GM12878 (cell line): ENCODE measurements at regions not wholly inside any gene's neighbourhood (a gene's known extent, or its start where the extent isn't known, plus 50 kb on each side); places are given as distances from the start of the nearest gene placed in this dataset.

Experiments used
- ATAC-seq: fragments of 200-7000 bp; cut with Tn5 transposase; 3 replicates; pipeline ENCODE4 v1.9.1; 2020; ENCODE audit warnings: mild to moderate bottlenecking, moderate library complexity
- BruUV-seq: library from RNA; stranded (reverse); fragments of 400-500 nt; replicated peaks from 2 replicates; lab custom pipeline; 2021; lab: Mats Ljungman, UMichigan
- CTCF ChIA-PET: fragments of 300-600 bp; sonication (Branson Sonifier 250); formaldehyde crosslinking; extraction: SDS; loops from one replicate; lab custom pipeline; 2021; ENCODE audit warnings: inconsistent platforms; lab: Yijun Ruan, JAX
- POLR2A ChIA-PET: fragments of 350-600 bp; formaldehyde crosslinking; extraction: SDS; loops from one replicate; lab custom pipeline; 2021; ENCODE audit warnings: inconsistent platforms; lab: Charles Lee
- RAD21 ChIA-PET: fragments of 300-600 bp; sonication (Branson Sonifier 250); formaldehyde crosslinking; loops from one replicate; lab custom pipeline; 2023; ENCODE audit warnings: antibody characterized with exemption; ENCODE audit not compliant: unreplicated experiment; lab: Charles Lee
- SMC1A ChIA-PET: fragments of 300-600 bp; sonication (Branson Sonifier 250); formaldehyde crosslinking; loops from one replicate; lab custom pipeline; 2023; ENCODE audit not compliant: unreplicated experiment, uncharacterized antibody; lab: Charles Lee
- DNase-seq: peaks from one replicate; pipeline ENCODE4 v3.0.0-alpha.2; 2011; ENCODE audit warnings: low read depth, low spot score
- FAIRE-seq: peaks from 3 replicates; lab custom pipeline; 2011; peaks lifted over from hg19 to GRCh38; lab: Jason Lieb, UNC
- H2AFZ ChIP-seq: 2 replicates; pipeline ENCODE4 v1.6.0; 2011; ENCODE audit warnings: low read depth, low read length, control low read depth; ENCODE audit not compliant: control insufficient read depth
- H3K27ac ChIP-seq: 2 replicates; pipeline ENCODE4 v1.5.1; 2011; ENCODE audit warnings: control low read depth; ENCODE audit not compliant: control insufficient read depth, insufficient read depth
- H3K27me3 ChIP-seq, 2 experiments: replicated peaks in 1 of 2; 2 replicates each; pipeline versions ENCODE4 v1.6.0 to v1.6.1; 2011; ENCODE audit warnings: low read length in 1 of 2; ENCODE audit not compliant: control insufficient read depth in 2 of 2, insufficient read depth in 2 of 2
- H3K36me3 ChIP-seq, 2 experiments: 2 replicates each; pipeline ENCODE4 v1.5.1; 2011; ENCODE audit warnings: low read length in 1 of 2; ENCODE audit not compliant: control insufficient read depth in 2 of 2, insufficient read depth in 2 of 2
- H3K4me1 ChIP-seq: 2 replicates; pipeline ENCODE4 v1.6.1; 2011; ENCODE audit warnings: mild to moderate bottlenecking, low read length, moderate library complexity, mixed read lengths; ENCODE audit not compliant: control insufficient read depth, insufficient read depth
- H3K4me2 ChIP-seq: 2 replicates; pipeline ENCODE4 v1.6.0; 2011; ENCODE audit warnings: control low read depth; ENCODE audit not compliant: control insufficient read depth, insufficient read depth
- H3K4me3 ChIP-seq: fragments of 200-600 bp; sonication (generic); 2 replicates; pipeline ENCODE4 v1.5.1; 2016
- H3K79me2 ChIP-seq: 2 replicates; pipeline ENCODE4 v1.6.0; 2011; ENCODE audit warnings: low read length; ENCODE audit not compliant: control insufficient read depth, insufficient read depth
- H3K9ac ChIP-seq: 2 replicates; pipeline ENCODE4 v1.8.0; 2011; ENCODE audit warnings: low read length, control low read depth, mixed read lengths; ENCODE audit not compliant: control insufficient read depth, insufficient read depth
- H3K9me3 ChIP-seq: replicated peaks from 3 replicates; pipeline ENCODE4 v1.5.1; 2011; ENCODE audit warnings: mild to moderate bottlenecking, low read length; ENCODE audit not compliant: control insufficient read depth, insufficient read depth
- H4K20me1 ChIP-seq: 2 replicates; pipeline ENCODE4 v1.6.0; 2011; ENCODE audit not compliant: control insufficient read depth, insufficient read depth
- CEBPB ChIP-seq, 2 experiments: fragments of 150-350 bp in 1 of 2; IDR thresholded peaks; 2 replicates each; pipeline ENCODE4 v1.6.1; 2012 to 2014; ENCODE audit warnings: low read depth in 2 of 2, low read length in 2 of 2, borderline replicate concordance in 1 of 2, inconsistent platforms in 1 of 2
- DPF2 ChIP-seq: fragments of 450-650 bp; IDR thresholded peaks from 2 replicates; pipeline ENCODE4 v1.6.1; 2017; ENCODE audit warnings: mild to moderate bottlenecking
- MTA2 ChIP-seq: fragments of 450-650 bp; IDR thresholded peaks from 2 replicates; pipeline ENCODE4 v1.6.1; 2016; ENCODE audit warnings: low read depth, mild to moderate bottlenecking, moderate library complexity
- POLR2A ChIP-seq: IDR thresholded peaks from 2 replicates; pipeline ENCODE4 v1.6.1; 2011; ENCODE audit warnings: low read depth, mild to moderate bottlenecking, low read length
- REST ChIP-seq: IDR thresholded peaks from 2 replicates; pipeline ENCODE4 v1.6.1; 2012; ENCODE audit warnings: mild to moderate bottlenecking, low read depth, low read length
- SIX5 ChIP-seq: IDR thresholded peaks from 2 replicates; pipeline ENCODE4 v1.6.1; 2011; ENCODE audit warnings: mild to moderate bottlenecking, low read depth, low read length, moderate library complexity; ENCODE audit not compliant: severe bottlenecking
- ZNF207 ChIP-seq: fragments of 450-650 bp; IDR thresholded peaks from 2 replicates; pipeline ENCODE4 v1.6.1; 2014; ENCODE audit warnings: antibody characterized with exemption, mild to moderate bottlenecking, borderline replicate concordance
- ZNF384 ChIP-seq: IDR thresholded peaks from 2 replicates; pipeline ENCODE4 v1.6.1; 2012; ENCODE audit warnings: low read depth, mild to moderate bottlenecking, low read length, improper control_type of control experiment, borderline replicate concordance
- whole genome bisulfite sequencing: methylation state at CpG from one replicate; pipeline ENCODE4 v1.1.6; 2016; ENCODE audit warnings: low lambda C conversion rate; ENCODE audit not compliant: insufficient replicate concordance, insufficient coverage; ENCODE audit errors: missing lambda C conversion rate; 5-methylcytosine and 5-hydroxymethylcytosine counted together
- in situ Hi-C: fragments of 300-500 bp; cut with MboI; formaldehyde crosslinking; loops from 9 replicates; pipeline ENCODE4 v1.14.3; 2018; ENCODE audit warnings: mixed read lengths
- intact Hi-C: fragments of 100-400 bp; cut with micrococcal nuclease; formaldehyde crosslinking; loops from one replicate; pipeline ENCODE4 v1.14.2; 2022; ENCODE audit not compliant: unreplicated experiment

DNA sequence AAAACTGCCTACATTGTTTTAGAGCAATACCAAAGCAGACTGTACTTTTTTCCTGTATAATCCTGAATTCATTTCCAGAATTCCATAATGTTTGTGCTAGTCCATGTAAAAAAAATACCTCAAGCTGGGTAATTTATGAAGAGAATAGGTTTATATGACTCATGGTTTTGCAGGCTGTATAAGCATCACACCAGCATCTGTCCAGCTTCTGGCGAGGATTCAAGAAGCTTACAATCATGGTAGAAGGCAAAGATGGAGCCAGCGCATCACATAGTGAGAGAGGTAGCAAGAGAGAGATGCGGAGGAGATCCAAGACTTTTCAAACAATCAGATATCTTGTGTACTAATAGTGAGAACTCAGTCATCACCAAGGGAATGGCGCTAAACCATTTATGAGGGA, 280.3 kb upstream of the CDH9 start:
- Histone ChIP-seq H3K36me3 (no peaks in the 10 kb centered on the region), H4K20me1 (no peaks in the 10 kb centered on the region)
- DNase-seq, result no peak
- intact Hi-C loops, result no loop called here
- TF ChIP-seq DPF2 (no peak), POLR2A (no peak), MTA2 (no peak), REST (no peak), SIX5 (no peak), ZNF384 (no peak), ZNF207 (no peak), CEBPB (IDR thresholded peaks at IDR 0.05; ENCODE audit: borderline replicate concordance in 1 of 2, low read depth in 2 of 2, low read length in 2 of 2) (no peak)
- TF ChIP-seq, all 136 proteins: peak for 0
- ChIA-PET RAD21 (no interaction called here), SMC1A (no interaction called here), CTCF (no interaction called here), POLR2A (no interaction called here)
- H3K9me3 ChIP-seq, result no peaks in the 10 kb centered on the region
- no TSS peak for BruUV-seq
- WGBS, result 26% methylated on average over 4 of the region's 4 CpGs
- no peak overlapping the region for H2AFZ ChIP-seq
- no peak for FAIRE-seq
- H3K27ac ChIP-seq, result no peak overlapping the region
- in situ Hi-C loops, result no loop called here
- no peaks in the 10 kb centered on the region for H3K4me1 ChIP-seq
- no peak overlapping the region for H3K9ac ChIP-seq
- no peak overlapping the region for H3K4me3 ChIP-seq
- H3K4me2 ChIP-seq, result no peak overlapping the region
- no peaks in the 10 kb centered on the region for H3K79me2 ChIP-seq
- no peaks in the 10 kb centered on the region for H3K27me3 ChIP-seq
- no peak for ATAC-seq
